ENCODE measurements at regions not wholly inside any gene's neighbourhood (a gene's known extent, or its start where the extent isn't known, plus 50 kb on each side); places are given as distances from the start of the nearest gene placed in this dataset.

GRCh38 chr2:16183345-16183744, 243.0 kb downstream of the MYCN start:
- TF ChIP-seq POLR2A (IDR thresholded peaks at IDR 0.05), result no peak
- TF ChIP-seq CTCF (IDR thresholded peaks at IDR 0.05), result no peak
- TF ChIP-seq EP300 (IDR thresholded peaks at IDR 0.05), result no peak
- no peak for TF ChIP-seq POLR2AphosphoS5 (IDR thresholded peaks at IDR 0.05)

All from gastroesophageal sphincter (tissue), 3 donors.